ENCODE measurements at regions not wholly inside any gene's neighbourhood (a gene's known extent, or its start where the extent isn't known, plus 50 kb on each side); places are given as distances from the start of the nearest gene placed in this dataset.

- DNase-seq (ENCODE audit: low spot score): no peak
- Histone ChIP-seq H3K79me2 (ENCODE audit: low read depth) (no peaks in the 10 kb centered on the region), H2AFZ (replicated peaks) (no peak overlapping the region), H3K27me3 (no peaks in the 10 kb centered on the region), H3K9ac (no peak overlapping the region), H3K4me3 (no peak overlapping the region), H3K4me2 (no peak overlapping the region), H3K27ac (no peak overlapping the region), H3F3A (ENCODE audit: low read depth) (no peaks in the 10 kb centered on the region), H3K9me3 (ENCODE audit: low read depth) (no peaks in the 10 kb centered on the region), H3K36me3 (no peaks in the 10 kb centered on the region), H3K4me1 (no peaks in the 10 kb centered on the region), H4K20me1 (ENCODE audit: low read depth) (no peaks in the 10 kb centered on the region)
- H3K9me3 Mint-ChIP-seq: peaks cover 3% of the 10 kb centered on the region
- no peaks in the 10 kb centered on the region for H3K36me3 Mint-ChIP-seq
- H3K27ac Mint-ChIP-seq: no peak overlapping the region
- no peaks in the 10 kb centered on the region for H3K27me3 Mint-ChIP-seq (ENCODE audit: insufficient read depth, low read depth)
- H3K4me3 Mint-ChIP-seq: no peak overlapping the region
- H3K4me1 Mint-ChIP-seq: peaks cover 19% of the 10 kb centered on the region
- TF ChIP-seq EZH2 (IDR thresholded peaks at IDR 0.05) (no peak), CTCF (IDR thresholded peaks at IDR 0.05) (no peak), EZH2phosphoT487 (IDR thresholded peaks at IDR 0.05) (no peak)
Observed at GRCh38 chr6:140988780-140989179, 1143.9 kb upstream of the GJE1 start.

- no peak overlapping the region for H3K9ac ChIP-seq
- Mint-ChIP-seq H3K4me3 (no peak overlapping the region), H3K27ac (peak overlapping the region; percentile 44), H3K4me1 (peaks cover 19% of the 10 kb centered on the region), H3K36me3 (no peaks in the 10 kb centered on the region), H3K27me3 (ENCODE audit: insufficient read depth, low read depth) (no peaks in the 10 kb centered on the region), H3K9me3 (peaks cover 3% of the 10 kb centered on the region)
- DNase-seq (ENCODE audit: low spot score): no peak
- no peaks in the 10 kb centered on the region for H4K20me1 ChIP-seq (ENCODE audit: low read depth)
- H3F3A ChIP-seq (ENCODE audit: low read depth): no peaks in the 10 kb centered on the region
- no peak overlapping the region for H3K4me3 ChIP-seq
- H2AFZ ChIP-seq (replicated peaks): no peak overlapping the region
- no peaks in the 10 kb centered on the region for H3K79me2 ChIP-seq (ENCODE audit: low read depth)
- TF ChIP-seq CTCF (IDR thresholded peaks at IDR 0.05) (no peak), EZH2 (IDR thresholded peaks at IDR 0.05) (no peak), EZH2phosphoT487 (IDR thresholded peaks at IDR 0.05) (no peak)
- H3K4me2 ChIP-seq: no peak overlapping the region
- no peaks in the 10 kb centered on the region for H3K4me1 ChIP-seq
- H3K9me3 ChIP-seq (ENCODE audit: low read depth): no peaks in the 10 kb centered on the region
- H3K36me3 ChIP-seq: no peaks in the 10 kb centered on the region
- H3K27me3 ChIP-seq: no peaks in the 10 kb centered on the region
- no peak overlapping the region for H3K27ac ChIP-seq
Observed at GRCh38 chr6:140987364-140988155, 1145.2 kb upstream of the GJE1 start.

- H3K9me3 ChIP-seq (ENCODE audit: low read depth): no peaks in the 10 kb centered on the region
- no peak overlapping the region for H3K9ac ChIP-seq
- H3K27me3 Mint-ChIP-seq (ENCODE audit: insufficient read depth, low read depth): no peaks in the 10 kb centered on the region
- no peak overlapping the region for H2AFZ ChIP-seq (replicated peaks)
- H3K27ac ChIP-seq: no peak overlapping the region
- DNase-seq (ENCODE audit: low spot score): no peak
- H3K36me3 ChIP-seq: no peaks in the 10 kb centered on the region
- peaks cover 19% of the 10 kb centered on the region for H3K4me1 Mint-ChIP-seq
- no peaks in the 10 kb centered on the region for H3K79me2 ChIP-seq (ENCODE audit: low read depth)
- peaks cover 3% of the 10 kb centered on the region for H3K9me3 Mint-ChIP-seq
- no peaks in the 10 kb centered on the region for H3F3A ChIP-seq (ENCODE audit: low read depth)
- H3K36me3 Mint-ChIP-seq: no peaks in the 10 kb centered on the region
- H3K4me3 Mint-ChIP-seq: no peak overlapping the region
- no peaks in the 10 kb centered on the region for H4K20me1 ChIP-seq (ENCODE audit: low read depth)
- TF ChIP-seq EZH2 (IDR thresholded peaks at IDR 0.05): no peak
- no peak for TF ChIP-seq EZH2phosphoT487 (IDR thresholded peaks at IDR 0.05)
- no peak for TF ChIP-seq CTCF (IDR thresholded peaks at IDR 0.05)
- H3K27ac Mint-ChIP-seq: no peak overlapping the region
- no peak overlapping the region for H3K4me3 ChIP-seq
- H3K4me2 ChIP-seq: no peak overlapping the region
- H3K4me1 ChIP-seq: no peaks in the 10 kb centered on the region
- no peaks in the 10 kb centered on the region for H3K27me3 ChIP-seq
Observed at GRCh38 chr6:140985679-140986275, 1146.9 kb upstream of the GJE1 start.
